GM12878 (cell line): ENCODE measurements at regions not wholly inside any gene's neighbourhood (a gene's known extent, or its start where the extent isn't known, plus 50 kb on each side); places are given as distances from the start of the nearest gene placed in this dataset.

ENCODE experiments used
- ATAC-seq: fragments of 200-7000 bp; cut with Tn5 transposase; 3 replicates; pipeline ENCODE4 v1.9.1; 2020; ENCODE audit warnings: mild to moderate bottlenecking, moderate library complexity
- BruUV-seq: library from RNA; stranded (reverse); fragments of 400-500 nt; replicated peaks from 2 replicates; lab custom pipeline; 2021; lab: Mats Ljungman, UMichigan
- CTCF ChIA-PET: fragments of 300-600 bp; sonication (Branson Sonifier 250); formaldehyde crosslinking; extraction: SDS; loops from one replicate; lab custom pipeline; 2021; ENCODE audit warnings: inconsistent platforms; lab: Yijun Ruan, JAX
- POLR2A ChIA-PET: fragments of 350-600 bp; formaldehyde crosslinking; extraction: SDS; loops from one replicate; lab custom pipeline; 2021; ENCODE audit warnings: inconsistent platforms; lab: Charles Lee
- RAD21 ChIA-PET: fragments of 300-600 bp; sonication (Branson Sonifier 250); formaldehyde crosslinking; loops from one replicate; lab custom pipeline; 2023; ENCODE audit warnings: antibody characterized with exemption; ENCODE audit not compliant: unreplicated experiment; lab: Charles Lee
- SMC1A ChIA-PET: fragments of 300-600 bp; sonication (Branson Sonifier 250); formaldehyde crosslinking; loops from one replicate; lab custom pipeline; 2023; ENCODE audit not compliant: unreplicated experiment, uncharacterized antibody; lab: Charles Lee
- DNase-seq: peaks from one replicate; pipeline ENCODE4 v3.0.0-alpha.2; 2011; ENCODE audit warnings: low read depth, low spot score
- FAIRE-seq: peaks from 3 replicates; lab custom pipeline; 2011; peaks lifted over from hg19 to GRCh38; lab: Jason Lieb, UNC
- H2AFZ ChIP-seq: 2 replicates; pipeline ENCODE4 v1.6.0; 2011; ENCODE audit warnings: low read depth, low read length, control low read depth; ENCODE audit not compliant: control insufficient read depth
- H3K27ac ChIP-seq: 2 replicates; pipeline ENCODE4 v1.5.1; 2011; ENCODE audit warnings: control low read depth; ENCODE audit not compliant: control insufficient read depth, insufficient read depth
- H3K27me3 ChIP-seq, 2 experiments: replicated peaks in 1 of 2; 2 replicates each; pipeline versions ENCODE4 v1.6.0 to v1.6.1; 2011; ENCODE audit warnings: low read length in 1 of 2; ENCODE audit not compliant: control insufficient read depth in 2 of 2, insufficient read depth in 2 of 2
- H3K36me3 ChIP-seq, 2 experiments: 2 replicates each; pipeline ENCODE4 v1.5.1; 2011; ENCODE audit warnings: low read length in 1 of 2; ENCODE audit not compliant: control insufficient read depth in 2 of 2, insufficient read depth in 2 of 2
- H3K4me1 ChIP-seq: 2 replicates; pipeline ENCODE4 v1.6.1; 2011; ENCODE audit warnings: mild to moderate bottlenecking, low read length, moderate library complexity, mixed read lengths; ENCODE audit not compliant: control insufficient read depth, insufficient read depth
- H3K4me2 ChIP-seq: 2 replicates; pipeline ENCODE4 v1.6.0; 2011; ENCODE audit warnings: control low read depth; ENCODE audit not compliant: control insufficient read depth, insufficient read depth
- H3K4me3 ChIP-seq: fragments of 200-600 bp; sonication (generic); 2 replicates; pipeline ENCODE4 v1.5.1; 2016
- H3K79me2 ChIP-seq: 2 replicates; pipeline ENCODE4 v1.6.0; 2011; ENCODE audit warnings: low read length; ENCODE audit not compliant: control insufficient read depth, insufficient read depth
- H3K9ac ChIP-seq: 2 replicates; pipeline ENCODE4 v1.8.0; 2011; ENCODE audit warnings: low read length, control low read depth, mixed read lengths; ENCODE audit not compliant: control insufficient read depth, insufficient read depth
- H3K9me3 ChIP-seq: replicated peaks from 3 replicates; pipeline ENCODE4 v1.5.1; 2011; ENCODE audit warnings: mild to moderate bottlenecking, low read length; ENCODE audit not compliant: control insufficient read depth, insufficient read depth
- H4K20me1 ChIP-seq: 2 replicates; pipeline ENCODE4 v1.6.0; 2011; ENCODE audit not compliant: control insufficient read depth, insufficient read depth
- ZBTB11 ChIP-seq: fragments of 450-650 bp; formaldehyde crosslinking; IDR thresholded peaks from 2 replicates; pipeline ENCODE4 v1.5.0; 2022; ENCODE audit warnings: mild to moderate bottlenecking, missing genetic modification characterization
- in situ Hi-C: fragments of 300-500 bp; cut with MboI; formaldehyde crosslinking; loops from 9 replicates; pipeline ENCODE4 v1.14.3; 2018; ENCODE audit warnings: mixed read lengths
- intact Hi-C: fragments of 100-400 bp; cut with micrococcal nuclease; formaldehyde crosslinking; loops from one replicate; pipeline ENCODE4 v1.14.2; 2022; ENCODE audit not compliant: unreplicated experiment

GRCh38 chr3:67090474-67090873, 92.4 kb downstream of the KBTBD8 start:
- ATAC-seq: no peak
- no TSS peak for BruUV-seq
- in situ Hi-C loops: no loop called here

More at GRCh38 chr3:67090474-67090873, 92.4 kb downstream of the KBTBD8 start:
- TF ChIP-seq ZBTB11 (CRISPR knock-in tag): no peak
- ChIA-PET SMC1A (no interaction called here), CTCF (no interaction called here), POLR2A (no interaction called here), RAD21 (no interaction called here)
- no peak for FAIRE-seq
- Histone ChIP-seq H3K4me3 (no peak overlapping the region), H4K20me1 (no peaks in the 10 kb centered on the region), H3K4me1 (no peaks in the 10 kb centered on the region), H2AFZ (no peak overlapping the region), H3K9me3 (no peaks in the 10 kb centered on the region), H3K27ac (no peak overlapping the region), H3K9ac (no peak overlapping the region), H3K4me2 (no peak overlapping the region), H3K36me3 (no peaks in the 10 kb centered on the region), H3K79me2 (no peaks in the 10 kb centered on the region), H3K27me3 (no peaks in the 10 kb centered on the region)
- intact Hi-C loops: no loop called here
- no peak for DNase-seq
